ENCODE measurements at regions not wholly inside any gene's neighbourhood (a gene's known extent, or its start where the extent isn't known, plus 50 kb on each side); places are given as distances from the start of the nearest gene placed in this dataset.
"Not testable (repeated sequence)": the region's sequence is repeated elsewhere in the genome, so short reads cannot be mapped to it uniquely, and the experiment has no call there.

DNA sequence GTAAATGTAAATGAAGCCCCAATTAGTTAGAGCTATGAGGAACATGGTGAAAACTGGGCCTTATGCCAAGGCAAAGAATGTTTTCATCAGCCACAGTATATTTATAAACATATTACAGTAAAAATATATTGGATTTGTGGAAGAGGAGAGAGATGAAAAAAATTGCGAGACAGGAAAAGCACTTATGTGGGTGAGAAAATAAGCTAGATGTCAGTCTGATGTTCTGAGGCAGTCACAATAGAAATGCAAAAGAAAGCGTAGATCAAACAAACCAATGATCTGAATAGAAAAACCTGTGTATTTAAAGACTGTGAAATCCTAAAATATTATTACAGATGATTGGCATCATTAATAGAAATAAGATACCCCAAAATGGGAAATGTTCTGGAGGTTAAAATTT is 1332.5 kb downstream of the SLITRK5 start:
- no peak for DNase-seq (ENCODE audit: low read depth, low spot score)

DNA sequence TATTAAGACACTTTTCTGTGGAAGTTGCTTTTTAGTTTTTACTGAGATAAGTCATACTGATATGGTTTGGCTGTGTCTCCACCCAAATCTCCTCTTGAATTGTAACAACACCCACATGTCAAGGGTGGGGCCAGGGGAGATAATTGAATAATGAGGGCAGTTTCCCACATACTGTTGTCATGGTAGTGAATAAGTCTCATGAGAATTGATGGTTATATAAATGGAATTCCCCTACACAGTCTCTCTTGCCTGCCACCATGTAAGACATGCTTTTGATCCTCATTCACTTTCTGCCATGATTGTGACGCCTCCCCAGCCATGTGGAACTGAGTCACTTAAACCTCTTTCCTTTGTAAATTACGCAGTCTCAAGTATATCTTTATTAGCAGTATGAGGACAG is 1340.4 kb downstream of the SLITRK5 start:
- no peak for DNase-seq (ENCODE audit: low read depth, low spot score)

DNA sequence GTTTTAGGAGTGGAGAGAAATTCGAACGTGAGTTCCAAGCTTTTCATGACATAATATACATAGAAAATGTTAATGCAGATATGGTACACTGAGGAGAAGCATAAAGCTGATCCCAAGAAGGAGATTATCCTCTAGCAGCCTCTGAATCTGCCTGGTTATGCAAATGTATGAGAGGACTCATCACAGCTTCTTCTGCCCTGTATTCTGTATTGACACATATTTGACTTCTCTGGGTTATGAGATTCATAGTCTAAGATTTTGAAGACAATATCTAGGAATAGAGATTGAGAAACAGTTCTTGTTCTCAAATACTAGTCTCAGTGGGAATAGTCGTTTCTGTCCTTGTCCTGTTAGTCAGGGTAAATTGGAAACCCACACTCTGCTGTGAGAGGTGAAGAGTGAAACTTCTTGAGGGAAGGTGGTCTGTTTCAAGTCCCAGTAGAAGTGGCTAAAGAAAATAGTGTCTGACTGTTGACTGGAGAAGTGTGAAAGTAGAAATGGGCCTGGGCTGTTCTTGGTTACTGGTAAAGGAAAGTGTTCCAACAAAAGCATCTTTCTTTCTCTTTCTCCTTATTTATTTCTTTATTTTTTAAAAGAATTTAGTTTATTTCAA is 1356.6 kb downstream of the SLITRK5 start:
- DNase-seq (ENCODE audit: low read depth, low spot score): no peak

DNA sequence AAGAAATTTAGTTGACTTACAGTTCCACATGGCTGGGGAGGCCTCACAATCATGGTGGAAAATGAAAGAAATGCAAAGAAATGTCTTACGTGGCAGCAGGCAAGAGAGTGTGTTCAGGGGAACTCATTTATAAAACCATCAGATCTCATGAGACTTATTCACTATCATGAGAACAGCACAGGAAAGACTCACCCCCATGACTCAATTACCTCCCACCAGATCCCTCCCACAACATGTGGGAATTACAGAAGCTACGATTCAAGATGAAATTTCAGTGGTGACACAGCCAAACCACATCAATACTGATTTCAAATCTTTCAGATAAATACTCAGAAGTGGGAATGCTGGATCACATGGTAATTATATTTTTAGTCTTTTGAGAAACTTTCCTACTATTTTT is 1357.9 kb downstream of the SLITRK5 start:
- no peak for DNase-seq (ENCODE audit: low read depth, low spot score)

DNA sequence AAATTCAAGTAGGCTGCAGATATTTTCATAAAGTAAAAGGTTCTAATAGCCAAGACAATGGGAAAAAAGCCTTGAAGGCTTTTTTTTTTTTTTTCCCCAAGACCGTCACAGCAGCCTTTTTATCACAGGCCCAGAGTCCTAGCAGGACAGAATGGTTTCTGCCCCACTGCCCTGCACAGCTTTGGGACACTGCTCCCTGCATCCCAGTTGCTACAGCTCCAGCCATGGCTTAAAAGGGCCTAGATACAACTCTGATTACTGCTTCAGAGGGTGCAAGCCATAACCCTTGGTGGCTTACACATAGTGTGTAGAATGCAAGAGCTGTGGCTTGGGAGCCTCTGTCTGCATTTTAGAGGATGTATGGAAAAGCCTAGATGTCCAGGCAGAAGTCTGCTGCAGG is 1362.8 kb downstream of the SLITRK5 start:
- DNase-seq (ENCODE audit: low read depth, low spot score): no peak

DNA sequence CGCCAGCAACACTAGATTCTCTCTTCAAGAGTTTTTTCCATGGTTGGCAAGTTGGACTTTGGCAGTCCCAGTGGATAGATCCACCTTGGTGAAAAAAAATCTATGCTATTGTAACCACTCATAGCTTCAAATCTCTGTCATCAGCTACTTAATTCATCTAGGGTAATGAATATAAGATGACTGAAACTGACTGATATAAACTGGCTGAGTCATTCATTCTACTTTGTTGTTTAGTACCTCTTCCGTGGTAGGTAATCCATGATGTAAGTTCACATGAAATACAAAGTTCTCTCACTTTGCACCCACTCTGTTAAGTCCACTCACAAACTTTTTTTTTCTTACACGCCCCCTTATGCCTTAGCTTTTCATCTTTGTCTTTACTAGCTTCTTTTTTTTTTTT is 1381.5 kb downstream of the SLITRK5 start:
- DNase-seq (ENCODE audit: low read depth, low spot score): no peak

DNA sequence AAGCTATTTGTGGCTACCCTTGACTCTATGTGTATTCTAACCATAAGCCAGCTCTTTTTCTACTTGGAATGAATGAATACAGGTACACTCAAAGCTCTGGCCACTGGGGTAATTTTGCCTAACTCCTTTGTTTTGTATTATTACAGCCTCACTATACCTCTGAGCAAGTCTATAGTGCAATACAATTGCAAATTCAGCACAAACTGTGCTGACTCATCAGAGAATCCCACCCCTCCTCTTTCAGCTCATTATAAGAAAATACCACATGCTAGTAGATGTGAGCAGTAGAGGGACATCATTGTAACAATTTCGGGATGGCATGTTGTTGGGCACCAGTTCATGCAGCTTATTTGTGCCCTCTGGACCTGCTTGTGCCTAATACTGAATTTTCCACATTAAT is 1382.2 kb downstream of the SLITRK5 start:
- no peak for DNase-seq (ENCODE audit: low read depth, low spot score)

DNA sequence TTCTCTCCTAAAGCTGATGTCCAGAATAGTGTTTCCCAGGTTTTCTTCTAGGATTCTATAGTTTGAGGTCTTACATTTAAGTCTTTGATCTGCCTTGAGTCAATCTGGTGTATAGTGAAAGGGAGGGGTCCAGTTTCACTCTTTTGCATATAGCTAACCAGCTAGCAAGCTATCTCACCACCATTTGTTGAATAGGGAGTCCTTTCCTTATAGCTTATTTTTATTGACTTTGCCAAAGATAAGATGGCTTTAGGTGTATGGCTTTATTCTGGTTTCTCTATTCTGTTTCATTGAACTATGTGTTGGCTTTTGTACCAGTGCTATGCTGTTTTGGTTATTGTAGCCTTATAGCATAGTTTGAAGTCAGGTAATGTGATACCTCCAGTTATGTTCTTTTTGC is 1386.1 kb downstream of the SLITRK5 start:
- DNase-seq (ENCODE audit: low read depth, low spot score): no peak

DNA sequence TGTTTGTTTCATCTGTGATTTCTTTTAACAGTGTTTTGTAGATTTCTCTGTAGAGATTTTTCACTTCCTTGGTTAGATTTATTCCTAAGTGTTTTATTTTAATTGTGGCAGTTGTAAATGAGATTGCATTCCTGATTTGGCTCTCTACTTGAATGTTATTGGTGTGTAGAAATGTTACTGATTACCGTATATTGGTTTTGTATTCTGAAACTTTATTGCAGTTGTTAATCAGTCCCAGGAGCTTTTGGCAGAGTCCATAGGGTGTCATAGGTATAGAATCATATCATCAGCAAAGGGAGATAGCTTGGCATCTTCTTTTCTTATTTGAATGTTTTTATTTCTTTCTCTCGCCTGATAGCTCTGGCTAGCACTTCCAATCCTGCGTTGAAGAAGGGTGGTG is 1386.7 kb downstream of the SLITRK5 start:
- no peak for DNase-seq (ENCODE audit: low read depth, low spot score)

DNA sequence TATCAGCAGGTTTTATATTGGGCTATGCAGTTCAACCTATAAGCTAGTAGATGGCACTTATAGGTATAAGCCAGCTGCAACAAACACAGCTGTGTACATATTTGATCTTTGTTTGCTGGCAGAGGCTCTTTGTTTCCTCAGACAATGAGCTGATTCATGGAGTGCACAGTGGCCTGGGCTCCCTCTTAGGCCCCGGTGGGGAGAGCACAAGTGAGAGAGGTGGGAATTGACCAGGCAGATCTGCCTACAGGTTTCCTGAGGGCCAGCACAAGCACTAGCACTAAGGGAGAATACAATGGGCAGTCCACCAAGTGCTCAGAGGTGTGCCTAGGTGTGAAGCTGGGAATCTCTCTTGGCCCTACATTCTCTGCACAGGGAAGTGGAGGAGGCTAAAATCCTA is 1390.7 kb downstream of the SLITRK5 start:
- DNase-seq (ENCODE audit: low read depth, low spot score): no peak

DNA sequence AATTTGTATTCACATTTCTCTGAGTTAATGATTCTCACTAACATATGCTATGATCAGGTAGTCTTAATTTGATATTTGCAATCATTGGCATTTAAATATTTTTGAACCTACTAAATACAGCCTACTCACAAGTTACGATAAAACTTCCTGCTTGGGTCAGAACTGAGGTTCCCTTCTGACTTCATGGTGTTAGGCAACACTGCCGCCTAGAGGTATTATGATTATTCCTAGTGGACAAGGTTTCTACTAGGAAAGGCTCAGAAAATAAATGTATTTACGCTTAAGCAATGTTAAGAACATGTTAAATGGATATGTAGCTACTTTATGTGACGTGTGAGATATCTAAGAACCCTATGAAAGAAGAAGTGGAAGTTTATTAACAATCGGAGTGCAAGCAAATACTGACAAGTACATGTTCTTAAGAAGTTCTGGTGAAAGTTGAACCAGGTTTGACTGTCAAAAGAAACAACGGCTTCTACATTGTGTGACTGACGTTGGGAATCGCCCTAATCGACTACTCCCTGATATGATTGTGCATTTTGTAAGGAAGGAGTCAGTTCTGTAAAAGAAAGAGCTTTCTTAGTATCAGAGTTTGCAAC is 1395.8 kb downstream of the SLITRK5 start:
- DNase-seq (ENCODE audit: low read depth, low spot score): no peak

DNA sequence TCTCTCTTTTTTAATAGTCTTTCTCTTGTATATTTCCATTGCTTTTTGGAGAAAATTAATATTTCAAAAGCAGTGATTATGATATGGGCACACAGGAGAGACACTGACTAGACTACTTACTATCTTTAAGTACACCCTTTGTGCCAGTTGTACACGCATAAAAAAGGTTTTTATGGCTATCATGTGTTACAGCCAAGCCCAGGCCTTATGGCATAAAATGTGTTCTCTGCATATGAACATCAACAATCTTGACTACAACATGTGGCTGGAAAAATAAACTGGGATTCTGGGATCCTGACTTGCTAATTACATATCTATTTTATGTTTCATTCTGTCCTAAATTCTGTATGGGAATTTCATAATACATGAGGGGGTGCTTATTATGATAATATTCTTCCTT is 1401.8 kb downstream of the SLITRK5 start:
- DNase-seq (ENCODE audit: low read depth, low spot score): no peak

DNA sequence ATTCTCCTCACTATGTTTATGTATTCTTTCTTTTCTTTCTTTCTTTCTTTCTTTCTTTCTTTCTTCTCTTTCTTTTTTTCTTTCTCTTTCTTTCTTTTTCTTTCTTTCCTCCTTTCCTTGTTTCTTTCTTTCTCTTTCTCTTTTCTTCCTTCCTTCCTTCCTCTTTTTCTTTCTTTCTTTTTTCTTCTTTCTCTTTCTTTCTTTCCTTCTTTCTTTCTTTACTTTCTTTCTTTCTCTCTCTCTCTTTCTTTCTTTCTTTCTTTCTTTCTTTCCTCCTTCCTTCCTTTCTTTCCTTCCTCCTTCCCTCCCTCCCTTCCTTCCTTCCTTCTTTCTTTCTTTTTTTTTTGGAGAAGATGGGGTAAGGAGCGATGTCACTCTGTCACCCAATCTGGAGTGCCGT is 1405.5 kb downstream of the SLITRK5 start:
- DNase-seq (ENCODE audit: low read depth, low spot score): no peak

DNA sequence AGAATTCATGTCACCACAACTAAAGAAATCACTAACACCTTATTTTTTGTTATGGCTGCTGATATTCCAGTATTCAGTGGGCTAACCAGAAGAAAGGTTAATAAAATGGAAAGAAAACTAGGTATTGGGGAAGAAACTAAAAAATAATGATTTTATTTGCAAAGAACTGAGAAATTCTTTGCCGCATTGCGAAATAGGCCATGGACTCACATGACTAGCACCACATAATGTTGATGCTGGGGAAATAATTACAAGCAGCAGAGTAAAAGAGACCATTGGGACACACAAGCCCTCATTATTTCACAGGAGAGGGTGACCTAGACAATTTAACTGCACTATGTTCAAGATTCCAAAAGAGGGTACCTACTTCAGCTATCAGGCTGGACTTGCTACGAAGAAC is 1411.5 kb downstream of the SLITRK5 start:
- DNase-seq (ENCODE audit: low read depth, low spot score): no peak

DNA sequence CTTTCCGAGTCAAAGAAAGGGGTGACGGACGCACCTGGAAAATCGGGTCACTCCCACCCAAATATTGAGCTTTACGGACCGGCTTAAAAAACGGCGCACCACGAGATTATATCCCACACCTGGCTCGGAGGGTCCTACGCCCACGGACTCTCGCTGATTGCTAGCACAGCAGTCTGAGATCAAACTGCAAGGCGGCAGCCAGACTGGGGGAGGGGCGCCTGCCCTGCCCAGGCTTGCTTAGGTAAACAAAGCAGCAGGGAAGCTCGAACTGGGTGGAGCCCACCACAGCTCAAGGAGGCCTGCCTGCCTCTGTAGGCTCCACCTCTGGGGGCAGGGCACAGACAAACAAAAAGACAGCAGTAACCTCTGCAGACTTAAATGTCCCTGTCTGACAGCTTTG is 1416.9 kb downstream of the SLITRK5 start:
- not testable (repeated sequence) for DNase-seq (ENCODE audit: low read depth, low spot score)

DNA sequence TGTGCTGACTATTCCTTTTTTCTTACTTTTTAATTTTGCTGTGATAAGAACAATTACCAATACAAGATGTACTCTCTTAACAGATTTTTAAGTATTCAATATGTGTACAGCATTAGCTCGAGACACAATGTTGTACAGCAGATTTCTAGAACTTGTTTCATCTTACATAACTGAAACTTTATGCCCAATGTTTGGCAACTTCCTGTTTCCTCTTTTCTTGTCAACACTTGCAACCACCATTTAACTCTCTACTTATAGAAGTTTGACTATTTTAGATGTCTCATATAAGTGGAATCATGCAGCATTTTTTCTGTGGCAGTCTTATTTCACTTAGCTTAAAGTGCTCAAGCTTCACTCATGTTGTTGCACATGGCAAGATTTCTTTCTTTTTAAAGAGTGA is 1426.8 kb downstream of the SLITRK5 start:
- no peak for DNase-seq (ENCODE audit: low read depth, low spot score)

DNA sequence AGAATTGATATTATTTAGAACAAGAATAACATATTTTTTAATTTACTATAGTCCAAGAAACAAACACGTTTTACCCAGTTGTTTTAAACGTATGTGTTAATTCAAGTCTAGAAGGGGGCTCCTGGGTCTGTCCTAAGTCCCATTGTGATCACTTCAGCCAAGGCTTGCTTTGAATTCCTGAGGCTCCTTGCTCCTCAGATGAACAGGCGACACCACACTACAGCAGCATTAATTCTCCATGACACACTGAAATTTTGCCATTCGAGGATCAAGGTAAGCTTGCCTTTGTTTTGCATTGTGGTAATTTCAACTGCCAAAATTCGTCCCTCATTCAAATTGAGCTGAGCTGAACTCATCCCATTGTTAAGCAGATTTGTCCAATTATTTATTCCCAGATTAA is 1442.6 kb downstream of the SLITRK5 start:
- no peak for DNase-seq (ENCODE audit: low read depth, low spot score)

DNA sequence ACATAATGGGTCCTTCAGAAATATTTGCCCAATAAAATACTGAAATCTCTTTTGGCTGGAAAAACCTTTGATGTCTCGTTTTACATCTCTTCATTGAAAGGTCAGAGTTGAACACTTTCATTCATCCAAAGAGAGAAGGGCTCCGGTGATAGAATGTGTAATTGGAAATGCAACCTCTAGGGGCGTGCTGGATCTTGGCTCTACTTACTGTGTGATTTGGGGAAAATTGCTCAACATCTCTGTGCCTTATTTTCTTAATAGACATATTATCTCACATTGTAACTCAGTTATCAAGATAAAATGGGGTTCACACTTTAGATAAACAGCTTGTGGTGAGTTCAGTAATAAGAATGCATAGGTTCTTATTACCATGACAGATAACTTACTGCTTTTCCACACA is 1444.1 kb downstream of the SLITRK5 start:
- no peak for DNase-seq (ENCODE audit: low read depth, low spot score)

DNA sequence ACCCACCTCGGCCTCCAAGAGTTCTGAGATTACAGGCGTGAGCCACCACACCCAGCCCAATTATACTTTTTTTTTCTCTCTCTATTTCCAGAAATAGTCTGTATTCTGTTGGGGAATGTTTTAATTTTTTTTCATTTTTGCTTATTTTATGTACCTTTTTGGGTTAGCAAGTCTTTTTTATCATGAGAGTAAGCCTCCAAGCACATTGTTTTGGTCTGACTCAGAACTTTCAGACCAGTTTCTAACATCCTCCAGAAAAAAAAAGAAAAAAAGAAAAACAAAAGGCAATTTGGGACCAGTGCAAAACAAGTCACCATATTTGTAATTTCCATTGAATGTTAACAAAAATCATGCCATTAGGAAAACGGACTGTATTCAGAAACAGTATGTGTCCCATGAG is 1465.5 kb downstream of the SLITRK5 start:
- DNase-seq (ENCODE audit: low read depth, low spot score): no peak

DNA sequence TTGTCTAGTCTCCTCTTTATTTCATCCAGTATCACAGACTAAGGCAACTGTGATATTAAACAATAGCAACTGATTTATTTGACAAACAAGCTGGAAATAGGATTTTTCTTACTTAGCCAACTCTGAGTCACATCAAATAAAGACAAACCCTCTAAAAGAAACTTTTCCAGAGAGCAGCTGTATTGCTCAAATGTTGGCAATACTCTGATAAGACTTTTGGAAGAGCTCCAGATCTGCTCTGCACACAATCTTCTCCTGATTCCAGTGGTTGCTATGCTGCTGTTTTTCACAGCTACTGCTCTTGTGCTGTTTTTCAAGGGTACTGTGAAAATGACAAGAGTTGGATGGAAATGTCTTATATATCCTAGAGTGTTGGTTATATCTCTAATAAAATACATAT is 1479.2 kb downstream of the SLITRK5 start:
- DNase-seq (ENCODE audit: low read depth, low spot score): no peak

DNA sequence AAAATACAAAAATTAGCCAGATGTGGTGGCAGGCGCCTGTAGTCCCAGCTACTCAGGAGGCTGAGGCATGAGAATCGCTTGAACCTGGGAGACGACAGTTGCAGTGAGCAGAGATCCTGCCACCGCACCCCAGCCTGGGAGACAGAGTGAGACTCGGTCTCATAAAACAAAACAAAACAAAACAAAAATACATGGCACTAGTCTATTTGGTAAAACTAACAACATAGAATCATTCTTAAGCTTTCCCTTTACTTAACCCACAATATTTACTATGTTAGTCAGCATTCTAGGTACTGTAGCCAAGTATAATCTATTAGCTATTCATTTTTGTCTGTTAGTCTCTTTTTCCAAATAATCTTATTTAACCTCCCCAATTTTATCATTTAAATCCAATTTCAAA is 1482.8 kb downstream of the SLITRK5 start:
- no peak for DNase-seq (ENCODE audit: low read depth, low spot score)

DNA sequence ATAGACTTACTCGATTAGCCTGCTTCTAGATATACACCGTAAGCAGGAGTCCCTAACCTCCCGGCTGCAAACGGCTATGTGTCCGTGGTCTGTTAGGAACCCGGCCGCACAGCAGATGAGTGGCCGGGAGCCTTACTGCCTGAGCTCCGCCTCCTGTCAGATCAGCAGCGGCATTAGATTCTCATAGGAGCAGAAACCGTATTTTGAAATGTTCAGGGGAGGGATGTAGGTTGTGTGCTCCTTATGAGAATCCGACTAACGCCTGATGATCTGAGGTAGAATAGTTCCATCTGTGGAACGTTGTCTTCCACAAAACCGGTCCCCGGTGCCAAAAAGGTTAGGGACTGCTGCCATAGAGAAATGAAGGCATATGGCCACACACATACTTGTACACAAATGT is 1491.9 kb downstream of the SLITRK5 start:
- no peak for DNase-seq (ENCODE audit: low read depth, low spot score)

DNA sequence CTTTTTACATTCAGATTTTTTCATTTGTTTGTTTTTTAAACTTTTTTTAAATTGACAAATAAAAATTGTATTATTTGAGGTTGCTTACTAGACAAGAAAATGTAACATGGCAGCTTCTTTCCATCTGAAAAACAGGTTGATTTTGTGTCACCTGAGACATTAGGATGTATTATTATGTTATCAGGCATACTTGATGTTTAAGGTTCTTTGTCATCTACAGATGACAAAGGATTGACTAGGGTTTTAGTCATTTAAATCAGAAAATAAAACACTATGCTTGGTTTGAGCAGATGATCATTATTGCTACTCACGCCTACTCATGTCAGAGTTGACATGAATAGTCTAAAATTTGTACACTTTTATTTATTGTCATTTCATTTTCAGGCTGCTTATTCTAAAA is 1494.5 kb downstream of the SLITRK5 start:
- no peak for DNase-seq (ENCODE audit: low read depth, low spot score)

DNA sequence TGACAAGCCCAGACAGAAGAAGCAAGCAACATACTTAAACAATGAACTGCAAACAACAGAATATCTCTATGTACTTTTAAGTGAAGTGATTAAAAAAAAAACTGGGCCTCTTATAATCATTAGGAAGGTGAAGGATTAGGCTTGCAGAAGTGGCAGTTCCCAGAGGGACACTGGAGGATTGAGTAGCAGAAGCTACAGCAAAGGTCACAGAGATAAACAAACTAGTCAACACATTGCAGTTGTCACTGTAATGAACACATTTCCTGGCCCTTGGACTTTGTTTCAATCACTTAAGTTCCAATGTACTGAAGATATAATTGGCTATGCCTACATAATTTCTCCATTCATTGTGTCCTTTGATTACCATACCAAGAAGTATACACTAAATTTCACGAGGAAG is 1498.8 kb downstream of the SLITRK5 start:
- DNase-seq (ENCODE audit: low read depth, low spot score): no peak

Measured in activated naive CD8-positive, alpha-beta T cell treated with anti-CD3 and anti-CD28 coated beads, Interleukin-2, amount 50 U/mL, for 16 hours (primary cell).